BE2C (cell line): ENCODE measurements at regions not wholly inside any gene's neighbourhood (a gene's known extent, or its start where the extent isn't known, plus 50 kb on each side); places are given as distances from the start of the nearest gene placed in this dataset.
"Not testable (repeated sequence)": the region's sequence is repeated elsewhere in the genome, so short reads cannot be mapped to it uniquely, and the experiment has no call there.

Experiments used
- DNase-seq: peaks from one replicate; pipeline ENCODE4 v3.0.0-alpha.2; 2020
- H3K27me3 ChIP-seq: fragments of 250-450 bp; sonication (Bioruptor Pico); 2 replicates; pipeline ENCODE4 v1.5.1; 2020; ENCODE audit warnings: mild to moderate bottlenecking
- H3K36me3 ChIP-seq: fragments of 250-450 bp; sonication (Bioruptor Pico); 2 replicates; pipeline ENCODE4 v1.5.1; 2020; ENCODE audit warnings: mild to moderate bottlenecking
- H3K4me1 ChIP-seq: fragments of 250-450 bp; sonication (Bioruptor Pico); 2 replicates; pipeline ENCODE4 v1.5.1; 2020
- H3K4me3 ChIP-seq: 2 replicates; pipeline ENCODE4 v1.5.1; 2011; ENCODE audit warnings: low read depth, low read length
- H3K9me3 ChIP-seq: fragments of 250-450 bp; sonication (Bioruptor Pico); 2 replicates; pipeline ENCODE4 v1.5.1; 2020
- CTCF ChIP-seq: IDR thresholded peaks from 2 replicates; pipeline ENCODE4 v1.5.1; 2012; ENCODE audit warnings: mild to moderate bottlenecking, low read depth, low read length

GRCh38 chr17:30644287-30644686, 167.1 kb downstream of the GOSR1 start:
- H3K4me3 ChIP-seq, H3K9me3 ChIP-seq, H3K36me3 ChIP-seq, DNase-seq, H3K27me3 ChIP-seq, H3K4me1 ChIP-seq: not testable (repeated sequence)

GRCh38 chr17:30641428-30641827, 164.2 kb downstream of the GOSR1 start:
- not testable (repeated sequence) for H3K9me3 ChIP-seq, H3K36me3 ChIP-seq, H3K4me1 ChIP-seq, H3K4me3 ChIP-seq, DNase-seq, H3K27me3 ChIP-seq

DNA sequence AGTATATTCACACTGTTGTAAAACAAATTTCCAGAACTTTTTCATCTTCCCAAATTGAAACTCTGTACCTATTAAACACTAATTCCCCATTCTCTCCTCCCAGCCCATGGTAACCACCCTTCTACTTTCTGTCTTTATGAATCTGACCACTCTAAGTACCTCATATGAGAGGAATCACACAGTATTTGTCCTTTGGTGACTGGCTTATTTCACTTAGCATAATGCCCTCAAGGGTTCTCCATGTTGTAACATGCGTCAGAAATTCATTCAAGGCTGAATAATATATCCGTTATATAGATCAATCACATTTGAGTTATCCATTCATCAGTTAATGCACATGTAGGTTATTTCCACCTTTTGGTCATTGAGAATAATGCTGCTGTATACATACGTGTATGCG, 162.2 kb downstream of the GOSR1 start:
- H3K4me3 ChIP-seq, DNase-seq, H3K4me1 ChIP-seq, H3K36me3 ChIP-seq, H3K27me3 ChIP-seq, H3K9me3 ChIP-seq: not testable (repeated sequence)

DNA sequence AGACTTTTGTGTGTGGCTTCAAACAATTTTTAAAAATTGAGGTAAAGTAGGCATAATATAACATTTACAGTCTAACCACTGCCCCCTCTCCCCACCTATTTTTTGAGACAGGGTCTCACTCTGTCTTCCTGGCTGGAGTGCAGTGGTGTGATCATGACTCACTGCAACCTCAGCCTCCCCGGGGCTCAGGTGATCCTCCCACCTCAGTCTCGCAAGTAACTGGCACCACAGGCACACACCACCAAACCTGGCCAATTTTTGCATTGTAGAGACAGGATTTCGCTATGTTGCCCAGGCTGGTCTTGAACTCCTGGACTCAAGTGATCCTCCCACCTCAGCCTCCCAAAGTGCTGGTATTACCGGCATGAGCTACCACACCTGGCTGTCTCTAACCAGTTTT, 161.8 kb downstream of the GOSR1 start:
- not testable (repeated sequence) for DNase-seq

DNA sequence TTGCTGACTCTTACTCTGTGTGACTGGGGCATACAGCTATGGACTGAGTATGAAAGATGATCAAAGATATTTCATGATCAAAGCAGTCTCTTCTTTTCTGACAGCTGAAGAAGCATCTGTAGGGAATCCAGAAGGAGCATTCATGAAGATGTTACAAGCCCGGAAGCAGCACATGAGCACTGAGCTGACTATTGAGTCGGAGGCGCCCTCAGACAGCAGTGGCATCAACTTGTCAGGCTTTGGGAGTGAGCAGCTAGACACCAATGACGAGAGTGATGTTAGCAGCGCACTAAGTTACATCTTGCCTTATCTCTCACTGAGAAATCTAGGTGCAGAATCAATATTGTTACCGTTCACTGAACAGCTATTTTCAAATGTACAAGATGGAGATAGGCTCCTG, 154.4 kb downstream of the GOSR1 start:
- not testable (repeated sequence) for H3K4me1 ChIP-seq, H3K4me3 ChIP-seq, H3K9me3 ChIP-seq, H3K36me3 ChIP-seq, H3K27me3 ChIP-seq, DNase-seq

More for the DNA sequence above, 161.8 kb downstream of the GOSR1 start:
- H3K4me3 ChIP-seq, H3K9me3 ChIP-seq, H3K27me3 ChIP-seq, H3K4me1 ChIP-seq, H3K36me3 ChIP-seq: not testable (repeated sequence)

DNA sequence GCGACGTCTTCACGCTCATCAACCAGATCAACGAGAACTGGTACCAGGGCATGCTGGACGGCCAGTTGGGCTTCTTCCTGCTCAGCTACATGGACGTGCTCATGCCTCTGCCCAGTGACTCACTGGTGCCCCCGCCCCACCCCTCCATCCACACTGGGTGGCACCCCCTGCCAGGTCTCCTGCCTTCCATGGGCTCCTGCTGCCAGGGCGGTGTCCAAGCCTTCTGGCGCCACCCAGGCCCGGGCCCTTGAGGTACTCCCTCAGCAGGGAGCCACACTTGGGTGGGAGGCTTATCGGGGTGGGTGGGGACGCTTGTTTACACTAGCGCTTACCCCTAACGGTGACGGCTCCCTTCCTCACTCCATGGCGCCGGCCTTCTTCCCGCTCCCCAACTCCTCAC, 148.2 kb downstream of the GOSR1 start:
- not testable (repeated sequence) for H3K4me1 ChIP-seq, H3K36me3 ChIP-seq, H3K27me3 ChIP-seq, DNase-seq, H3K9me3 ChIP-seq, H3K4me3 ChIP-seq

DNA sequence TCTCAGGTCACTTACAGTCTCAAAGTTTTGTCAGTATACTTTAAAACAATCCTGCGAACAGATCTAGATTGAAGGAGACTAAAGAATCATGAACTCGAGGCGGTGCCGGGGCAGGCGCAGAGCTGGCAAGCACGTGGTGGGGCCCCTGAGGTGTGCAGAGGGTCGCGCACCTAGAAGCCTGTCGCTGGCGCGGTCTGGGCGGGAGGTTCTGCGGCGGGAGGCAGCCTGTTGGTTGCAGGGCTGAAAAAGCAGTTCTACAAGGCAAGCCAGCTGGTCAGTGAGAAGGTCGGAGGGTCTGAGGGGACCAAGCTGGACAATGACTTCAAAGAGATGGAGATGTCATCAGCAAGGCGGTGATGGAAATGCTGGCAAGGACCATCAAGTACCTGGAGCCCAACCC, 147.0 kb downstream of the GOSR1 start:
- H3K27me3 ChIP-seq, H3K4me1 ChIP-seq, H3K4me3 ChIP-seq, H3K36me3 ChIP-seq, DNase-seq, H3K9me3 ChIP-seq: not testable (repeated sequence)

DNA sequence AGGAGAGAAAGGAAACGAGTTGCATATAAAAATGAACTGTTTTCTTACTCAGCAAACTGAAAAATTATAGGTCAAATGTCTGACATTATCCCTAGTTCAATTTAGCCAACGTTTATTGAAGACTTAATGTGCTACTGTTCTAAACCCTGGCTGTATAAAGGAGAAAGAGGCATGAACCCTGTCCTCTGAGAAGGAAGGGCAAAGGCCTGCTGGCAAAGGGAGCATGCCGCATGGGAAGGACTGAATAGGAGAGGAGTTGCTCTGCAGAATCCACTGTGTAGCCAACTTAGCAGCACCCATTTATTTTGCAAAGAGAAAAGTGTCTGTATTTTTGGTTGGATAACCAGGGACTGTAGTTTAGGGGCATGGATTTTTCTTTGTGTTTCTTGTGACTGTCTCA, 132.5 kb downstream of the GOSR1 start:
- not testable (repeated sequence) for H3K4me1 ChIP-seq, H3K9me3 ChIP-seq, H3K27me3 ChIP-seq, H3K36me3 ChIP-seq, DNase-seq, H3K4me3 ChIP-seq

DNA sequence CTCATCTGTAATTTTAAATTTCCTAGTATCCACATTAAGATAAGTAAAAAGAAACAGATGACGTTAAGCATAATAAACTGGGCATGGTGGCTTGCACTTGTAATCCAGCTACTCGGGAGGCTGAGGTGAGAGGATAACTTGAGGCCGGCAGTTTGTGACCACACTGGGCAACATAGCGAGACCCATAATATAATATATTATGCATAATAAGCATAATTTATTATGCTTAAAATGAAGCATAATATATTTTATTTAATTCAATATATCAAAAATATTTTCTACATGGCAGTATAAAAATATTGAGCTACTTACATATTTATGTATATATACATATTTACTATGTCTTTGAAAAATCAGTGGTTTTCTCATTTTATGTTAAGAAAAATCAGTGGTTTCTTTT, 128.3 kb downstream of the GOSR1 start:
- Histone ChIP-seq H3K9me3 (no peaks in the 10 kb centered on the region), H3K27me3 (no peaks in the 10 kb centered on the region), H3K4me1 (no peaks in the 10 kb centered on the region), H3K36me3 (no peaks in the 10 kb centered on the region), H3K4me3 (no peak overlapping the region)
- DNase-seq = no peak
- no peak for TF ChIP-seq CTCF

- H3K4me3 ChIP-seq = no peak overlapping the region
Measured at GRCh38 chr17:30605027-30605426, 127.8 kb downstream of the GOSR1 start.

DNA sequence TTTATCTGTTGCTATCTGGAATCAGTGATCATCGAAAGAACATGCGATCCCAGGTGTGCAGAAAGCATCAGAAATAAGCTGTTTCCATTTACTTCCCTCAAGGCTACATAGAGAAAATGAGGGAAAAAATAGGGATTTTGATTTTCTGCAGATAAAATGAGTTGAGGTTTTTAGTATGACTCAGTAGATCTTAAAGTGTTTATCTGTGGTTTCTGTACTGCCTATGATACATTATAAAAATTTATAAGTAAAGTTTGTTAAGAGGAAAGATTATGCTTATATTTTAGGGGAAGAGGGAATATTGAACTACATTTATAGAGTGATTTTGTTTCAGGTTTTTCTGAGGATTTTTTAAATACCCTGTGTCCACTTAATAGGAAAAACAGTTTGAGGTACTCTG, 125.2 kb downstream of the GOSR1 start:
- H3K4me3 ChIP-seq, H3K27me3 ChIP-seq, H3K4me1 ChIP-seq, H3K36me3 ChIP-seq, DNase-seq, H3K9me3 ChIP-seq: not testable (repeated sequence)

More at GRCh38 chr17:30605027-30605426, 127.8 kb downstream of the GOSR1 start:
- Histone ChIP-seq H3K36me3 (no peaks in the 10 kb centered on the region), H3K4me1 (no peaks in the 10 kb centered on the region), H3K27me3 (no peaks in the 10 kb centered on the region), H3K9me3 (no peaks in the 10 kb centered on the region)
- no peak for TF ChIP-seq CTCF
- DNase-seq = no peak

GRCh38 chr17:30601984-30602383, 124.8 kb downstream of the GOSR1 start:
- peak overlapping the region; percentile 48 for H3K4me3 ChIP-seq
- not testable (repeated sequence) for H3K4me1 ChIP-seq, H3K36me3 ChIP-seq, H3K27me3 ChIP-seq, H3K9me3 ChIP-seq, DNase-seq
